Upper lobe of right lung (tissue), 1 donor: ENCODE measurements at regions not wholly inside any gene's neighbourhood (a gene's known extent, or its start where the extent isn't known, plus 50 kb on each side); places are given as distances from the start of the nearest gene placed in this dataset.

Source experiments
- ATAC-seq: fragments of 200-7000 bp; cut with Tn5 transposase; one replicate; pipeline ENCODE4 v1.9.1; 2020; ENCODE audit warnings: mild to moderate bottlenecking, moderate library complexity
- DNase-seq: peaks from one replicate; pipeline ENCODE4 v3.0.0-alpha.2; 2020
- H3K27ac ChIP-seq: fragments of 200-600 bp; one replicate; pipeline ENCODE4 v1.8.0; 2022
- H3K27me3 ChIP-seq: fragments of 200-600 bp; one replicate; pipeline ENCODE4 v1.8.0; 2022; ENCODE audit warnings: mild to moderate bottlenecking
- H3K36me3 ChIP-seq: fragments of 200-600 bp; one replicate; pipeline ENCODE4 v1.8.0; 2022
- H3K4me1 ChIP-seq: fragments of 200-600 bp; one replicate; pipeline ENCODE4 v1.8.0; 2022
- H3K4me3 ChIP-seq: fragments of 200-600 bp; one replicate; pipeline ENCODE4 v1.8.0; 2022; ENCODE audit warnings: mild to moderate bottlenecking
- H3K9me3 ChIP-seq: fragments of 200-600 bp; one replicate; pipeline ENCODE4 v1.8.0; 2022
- intact Hi-C: fragments of 100-400 bp; cut with DNase I; formaldehyde crosslinking; loops from one replicate; pipeline ENCODE4 v1.11.0; 2022
- TF ChIP-seq, protein P1 (sequence below): fragments of 200-600 bp; IDR thresholded peaks from one replicate; pipeline ENCODE4 v1.8.0; 2022; ENCODE audit warnings: antibody characterized with exemption
- donor health status: DM: no; HTN: yes; CAD: no; lungs with severe emphysema.

DNA sequence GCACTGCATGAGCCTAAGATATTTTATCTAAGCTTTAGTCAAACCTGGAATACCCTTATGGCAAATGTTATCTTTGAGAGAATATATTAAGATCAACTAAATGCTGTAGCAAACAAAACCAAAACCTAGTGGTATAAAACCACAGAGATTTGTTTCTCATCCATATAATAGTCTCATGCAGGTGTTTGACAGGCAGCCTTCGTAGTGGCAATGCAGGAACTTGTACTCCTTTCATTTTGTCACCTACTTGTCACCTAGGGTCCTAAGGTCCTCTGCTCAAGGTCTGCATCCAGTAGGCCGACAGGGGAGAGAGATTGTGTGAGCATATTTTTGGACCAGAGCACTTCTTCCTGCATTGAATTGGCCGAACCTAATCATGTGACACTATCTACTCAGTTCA lies 352.6 kb downstream of the GPR37 start:
- no peaks in the 10 kb centered on the region for H3K4me1 ChIP-seq
- DNase-seq (no peak), ATAC-seq (no peak)
- no peak overlapping the region for H3K4me3 ChIP-seq
- no peaks in the 10 kb centered on the region for H3K27me3 ChIP-seq
- no peaks in the 10 kb centered on the region for H3K36me3 ChIP-seq
- no peak overlapping the region for H3K27ac ChIP-seq
- no peaks in the 10 kb centered on the region for H3K9me3 ChIP-seq
- intact Hi-C loops: no loop called here
- TF ChIP-seq, protein P1, sequence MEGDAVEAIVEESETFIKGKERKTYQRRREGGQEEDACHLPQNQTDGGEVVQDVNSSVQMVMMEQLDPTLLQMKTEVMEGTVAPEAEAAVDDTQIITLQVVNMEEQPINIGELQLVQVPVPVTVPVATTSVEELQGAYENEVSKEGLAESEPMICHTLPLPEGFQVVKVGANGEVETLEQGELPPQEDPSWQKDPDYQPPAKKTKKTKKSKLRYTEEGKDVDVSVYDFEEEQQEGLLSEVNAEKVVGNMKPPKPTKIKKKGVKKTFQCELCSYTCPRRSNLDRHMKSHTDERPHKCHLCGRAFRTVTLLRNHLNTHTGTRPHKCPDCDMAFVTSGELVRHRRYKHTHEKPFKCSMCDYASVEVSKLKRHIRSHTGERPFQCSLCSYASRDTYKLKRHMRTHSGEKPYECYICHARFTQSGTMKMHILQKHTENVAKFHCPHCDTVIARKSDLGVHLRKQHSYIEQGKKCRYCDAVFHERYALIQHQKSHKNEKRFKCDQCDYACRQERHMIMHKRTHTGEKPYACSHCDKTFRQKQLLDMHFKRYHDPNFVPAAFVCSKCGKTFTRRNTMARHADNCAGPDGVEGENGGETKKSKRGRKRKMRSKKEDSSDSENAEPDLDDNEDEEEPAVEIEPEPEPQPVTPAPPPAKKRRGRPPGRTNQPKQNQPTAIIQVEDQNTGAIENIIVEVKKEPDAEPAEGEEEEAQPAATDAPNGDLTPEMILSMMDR: no peak

DNA sequence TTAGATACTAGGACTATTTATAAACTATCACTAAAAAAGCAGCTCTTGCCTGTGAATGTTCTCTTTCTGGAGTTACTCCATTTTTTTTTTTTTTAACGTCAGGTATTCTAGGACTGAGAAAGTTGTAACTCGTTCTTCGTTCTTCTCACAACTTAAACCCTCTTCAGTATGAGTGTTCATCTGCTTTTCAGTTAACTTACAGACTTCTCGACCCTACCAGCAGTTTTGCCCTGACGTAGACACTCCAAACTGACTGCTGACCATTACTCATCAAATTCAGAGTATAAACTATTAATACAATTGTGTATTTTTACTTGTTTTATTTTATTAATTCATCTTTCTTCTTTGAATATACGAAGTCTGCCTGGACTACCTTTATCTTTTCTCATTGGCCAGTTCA lies 353.1 kb downstream of the GPR37 start:
- no peak for DNase-seq
- ATAC-seq: no peak
- no peak overlapping the region for H3K4me3 ChIP-seq
- TF ChIP-seq, protein P1: no peak
- no peaks in the 10 kb centered on the region for H3K4me1 ChIP-seq
- no peak overlapping the region for H3K27ac ChIP-seq
- H3K9me3 ChIP-seq: no peaks in the 10 kb centered on the region
- no peaks in the 10 kb centered on the region for H3K27me3 ChIP-seq
- no peaks in the 10 kb centered on the region for H3K36me3 ChIP-seq
- intact Hi-C loops: no loop called here

DNA sequence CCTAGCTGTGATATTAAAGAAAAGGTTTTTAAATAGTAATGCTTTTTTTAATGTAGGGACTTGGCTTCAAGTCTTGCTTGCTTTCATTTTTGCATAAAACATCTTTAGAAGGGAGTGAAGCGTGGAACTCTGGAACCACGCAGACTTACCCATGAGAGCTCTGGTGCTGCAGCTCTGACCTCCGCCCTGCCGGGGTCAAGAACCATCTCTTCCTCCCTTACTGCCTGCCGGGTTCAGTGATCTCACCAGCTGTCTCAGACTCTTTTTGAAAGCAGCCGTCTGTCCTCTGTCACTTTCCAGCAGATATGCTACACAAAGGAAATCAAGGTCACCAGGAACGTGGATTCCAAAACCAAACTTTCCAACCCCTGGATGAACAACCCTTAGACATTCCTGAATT lies 353.8 kb downstream of the GPR37 start:
- ATAC-seq (no peak), DNase-seq (no peak)
- Histone ChIP-seq H3K27ac (no peak overlapping the region), H3K27me3 (no peaks in the 10 kb centered on the region), H3K4me1 (no peaks in the 10 kb centered on the region), H3K36me3 (no peaks in the 10 kb centered on the region), H3K9me3 (no peaks in the 10 kb centered on the region), H3K4me3 (no peak overlapping the region)
- TF ChIP-seq, protein P1: no peak
- intact Hi-C loops: no loop called here

DNA sequence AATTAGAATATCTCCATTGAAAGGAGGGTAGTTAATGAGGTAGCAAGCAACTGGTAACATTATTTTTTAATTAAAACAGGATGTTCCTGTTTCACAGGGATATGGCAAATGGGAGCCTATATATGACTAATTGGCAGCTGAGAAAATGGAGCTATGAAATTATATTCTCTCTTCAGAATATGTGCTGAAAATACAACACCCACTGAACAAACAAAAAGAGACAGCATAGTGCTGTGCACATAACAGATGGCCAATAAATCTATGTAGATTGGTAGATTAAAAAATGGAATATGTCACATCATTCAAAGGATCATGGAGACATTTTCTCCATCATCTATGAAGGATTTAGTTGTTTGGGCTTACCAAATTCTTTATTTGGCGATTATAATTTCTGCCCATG lies 362.0 kb downstream of the GPR37 start:
- no peak for ATAC-seq
- intact Hi-C loops: no loop called here
- DNase-seq: no peak
- Histone ChIP-seq H3K4me1 (no peaks in the 10 kb centered on the region), H3K9me3 (no peaks in the 10 kb centered on the region), H3K27me3 (no peaks in the 10 kb centered on the region), H3K36me3 (no peaks in the 10 kb centered on the region), H3K4me3 (no peak overlapping the region), H3K27ac (no peak overlapping the region)
- TF ChIP-seq, protein P1: no peak

DNA sequence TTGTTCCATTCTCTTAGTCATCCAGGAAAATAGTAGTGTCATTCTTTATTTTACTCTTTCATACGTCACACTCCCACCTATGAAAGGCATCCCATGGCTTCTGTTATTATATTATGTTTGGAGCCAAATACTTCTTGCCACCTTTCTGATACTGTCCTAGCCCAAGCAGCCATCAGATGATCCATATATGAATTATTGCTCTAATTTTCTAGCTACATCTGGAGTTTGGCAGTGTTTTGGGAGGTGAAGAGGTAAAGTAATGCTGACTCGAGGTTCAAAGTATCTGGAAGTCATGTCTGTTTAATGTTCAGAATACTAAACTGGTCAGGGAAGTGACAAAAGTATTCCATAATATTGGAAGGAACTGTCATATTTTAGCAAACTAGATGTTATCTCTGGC lies 362.5 kb downstream of the GPR37 start:
- intact Hi-C loops: no loop called here
- TF ChIP-seq, protein P1: no peak

DNA sequence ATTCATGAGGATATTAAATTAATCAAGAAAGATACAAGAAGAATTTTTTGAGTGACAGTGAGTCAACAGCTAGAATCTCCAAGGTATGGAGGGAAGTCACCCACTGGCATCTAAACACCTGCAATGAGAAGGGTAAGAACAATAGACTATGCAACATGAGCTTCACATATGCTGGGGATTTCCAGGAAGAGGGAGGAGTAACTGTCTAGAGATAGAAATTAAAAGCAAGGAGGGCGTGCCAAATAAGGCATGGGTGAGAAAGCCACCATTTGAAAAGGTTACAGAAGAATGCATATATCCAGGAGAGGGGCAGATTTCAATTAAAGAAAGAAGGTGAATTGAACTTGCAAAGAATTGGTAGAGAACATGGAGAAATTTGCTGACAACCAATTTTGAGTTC lies 365.7 kb downstream of the GPR37 start:
- H3K27me3 ChIP-seq: no peaks in the 10 kb centered on the region
- TF ChIP-seq, protein P1: no peak
- no peak overlapping the region for H3K27ac ChIP-seq
- H3K36me3 ChIP-seq: no peaks in the 10 kb centered on the region
- ATAC-seq (no peak), DNase-seq (no peak)
- intact Hi-C loops: no loop called here
- H3K4me3 ChIP-seq: no peak overlapping the region
- no peaks in the 10 kb centered on the region for H3K4me1 ChIP-seq
- no peaks in the 10 kb centered on the region for H3K9me3 ChIP-seq

More for the DNA sequence above, 362.5 kb downstream of the GPR37 start:
- H3K27me3 ChIP-seq: no peaks in the 10 kb centered on the region
- H3K4me3 ChIP-seq: no peak overlapping the region
- DNase-seq (no peak), ATAC-seq (no peak)
- H3K27ac ChIP-seq: no peak overlapping the region
- no peaks in the 10 kb centered on the region for H3K36me3 ChIP-seq
- H3K9me3 ChIP-seq: no peaks in the 10 kb centered on the region
- no peaks in the 10 kb centered on the region for H3K4me1 ChIP-seq
